ENCODE measurements at regions not wholly inside any gene's neighbourhood (a gene's known extent, or its start where the extent isn't known, plus 50 kb on each side); places are given as distances from the start of the nearest gene placed in this dataset.

- H3K9ac ChIP-seq = no peak overlapping the region
- H3K4me2 ChIP-seq = no peak overlapping the region
- H3K4me1 ChIP-seq (ENCODE audit: low read depth, poor library complexity, severe bottlenecking) = no peaks in the 10 kb centered on the region
- no peaks in the 10 kb centered on the region for H3K79me2 ChIP-seq (ENCODE audit: insufficient read depth, low read depth)
- no peak overlapping the region for H3K27ac ChIP-seq
- no peaks in the 10 kb centered on the region for H3K36me3 ChIP-seq (ENCODE audit: insufficient read depth)
- no peaks in the 10 kb centered on the region for H4K20me1 ChIP-seq (ENCODE audit: insufficient read depth)
- no peak for TF ChIP-seq CTCF (conservative IDR thresholded peaks at IDR 0.05; ENCODE audit: low read depth, low read length)
- no peak overlapping the region for H2AFZ ChIP-seq (ENCODE audit: low read depth)
- no peaks in the 10 kb centered on the region for H3K27me3 ChIP-seq (ENCODE audit: insufficient read depth, low read depth)
- no peak overlapping the region for H3K4me3 ChIP-seq (IDR thresholded peaks at IDR 0.05; ENCODE audit: insufficient read depth, low read depth, low read length)
Measured at GRCh38 chr10:108582387-108582786, 1340.9 kb downstream of the XPNPEP1 start.

- peak overlapping the region; percentile 26; the same call in 1 of the 2 replicates for H2AFZ ChIP-seq (ENCODE audit: low read depth)
Measured at GRCh38 chr10:108578258-108578657, 1345.1 kb downstream of the XPNPEP1 start.

GRCh38 chr10:108574233-108574632, 1349.1 kb downstream of the XPNPEP1 start:
- no peak for TF ChIP-seq CTCF (conservative IDR thresholded peaks at IDR 0.05; ENCODE audit: low read depth, low read length)
- H3K4me2 ChIP-seq = no peak overlapping the region
- H4K20me1 ChIP-seq (ENCODE audit: insufficient read depth) = no peaks in the 10 kb centered on the region
- H3K27me3 ChIP-seq (ENCODE audit: insufficient read depth, low read depth) = no peaks in the 10 kb centered on the region
- no peaks in the 10 kb centered on the region for H3K36me3 ChIP-seq (ENCODE audit: insufficient read depth)
- no peak overlapping the region for H3K27ac ChIP-seq
- no peaks in the 10 kb centered on the region for H3K4me1 ChIP-seq (ENCODE audit: low read depth, poor library complexity, severe bottlenecking)
- no peaks in the 10 kb centered on the region for H3K79me2 ChIP-seq (ENCODE audit: insufficient read depth, low read depth)
- H3K4me3 ChIP-seq (IDR thresholded peaks at IDR 0.05; ENCODE audit: insufficient read depth, low read depth, low read length) = no peak overlapping the region
- H2AFZ ChIP-seq (ENCODE audit: low read depth) = no peak overlapping the region
- no peak overlapping the region for H3K9ac ChIP-seq

More at GRCh38 chr10:108578258-108578657, 1345.1 kb downstream of the XPNPEP1 start:
- no peak overlapping the region for H3K27ac ChIP-seq
- no peaks in the 10 kb centered on the region for H3K4me1 ChIP-seq (ENCODE audit: low read depth, poor library complexity, severe bottlenecking)
- no peak overlapping the region for H3K9ac ChIP-seq
- no peaks in the 10 kb centered on the region for H4K20me1 ChIP-seq (ENCODE audit: insufficient read depth)
- no peaks in the 10 kb centered on the region for H3K27me3 ChIP-seq (ENCODE audit: insufficient read depth, low read depth)
- no peak overlapping the region for H3K4me3 ChIP-seq (IDR thresholded peaks at IDR 0.05; ENCODE audit: insufficient read depth, low read depth, low read length)
- no peaks in the 10 kb centered on the region for H3K36me3 ChIP-seq (ENCODE audit: insufficient read depth)
- H3K4me2 ChIP-seq = no peak overlapping the region
- H3K79me2 ChIP-seq (ENCODE audit: insufficient read depth, low read depth) = no peaks in the 10 kb centered on the region
- no peak for TF ChIP-seq CTCF (conservative IDR thresholded peaks at IDR 0.05; ENCODE audit: low read depth, low read length)

- Histone ChIP-seq H3K27me3 (ENCODE audit: insufficient read depth, low read depth) (no peaks in the 10 kb centered on the region), H4K20me1 (ENCODE audit: insufficient read depth) (no peaks in the 10 kb centered on the region), H2AFZ (ENCODE audit: low read depth) (no peak overlapping the region), H3K4me1 (ENCODE audit: low read depth, poor library complexity, severe bottlenecking) (peaks cover 21% of the 10 kb centered on the region), H3K4me3 (IDR thresholded peaks at IDR 0.05; ENCODE audit: insufficient read depth, low read depth, low read length) (no peak overlapping the region), H3K4me2 (peak overlapping the region; percentile 29), H3K9ac (no peak overlapping the region), H3K27ac (no peak overlapping the region), H3K79me2 (ENCODE audit: insufficient read depth, low read depth) (no peaks in the 10 kb centered on the region), H3K36me3 (ENCODE audit: insufficient read depth) (no peaks in the 10 kb centered on the region)
- TF ChIP-seq CTCF (conservative IDR thresholded peaks at IDR 0.05; ENCODE audit: low read depth, low read length) = no peak
Measured at GRCh38 chr10:108568824-108569223, 1354.5 kb downstream of the XPNPEP1 start.

Data from KMS-11 (cell line).